ENCODE measurements at regions not wholly inside any gene's neighbourhood (a gene's known extent, or its start where the extent isn't known, plus 50 kb on each side); places are given as distances from the start of the nearest gene placed in this dataset.

DNA sequence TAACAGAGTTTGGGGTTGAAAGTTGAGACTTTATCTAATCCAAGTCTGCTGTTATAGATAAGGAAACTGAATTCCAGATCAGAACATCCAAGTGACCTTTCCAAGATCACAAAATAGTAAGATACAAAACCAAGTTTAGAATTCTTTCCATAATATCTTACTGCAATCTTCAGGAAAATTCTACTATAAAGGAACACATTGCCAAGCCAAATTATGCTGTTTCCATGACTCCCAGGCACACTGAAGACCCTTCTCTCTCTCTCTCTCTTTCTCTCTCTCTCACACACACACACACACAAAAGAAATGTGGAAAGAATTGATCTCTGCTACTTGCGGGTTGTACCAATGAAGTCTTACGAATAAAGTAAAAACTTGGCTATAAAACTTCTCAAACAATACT is 398.4 kb downstream of the METTL4 start:
- DNase-seq (ENCODE audit: low read depth), result no peak

DNA sequence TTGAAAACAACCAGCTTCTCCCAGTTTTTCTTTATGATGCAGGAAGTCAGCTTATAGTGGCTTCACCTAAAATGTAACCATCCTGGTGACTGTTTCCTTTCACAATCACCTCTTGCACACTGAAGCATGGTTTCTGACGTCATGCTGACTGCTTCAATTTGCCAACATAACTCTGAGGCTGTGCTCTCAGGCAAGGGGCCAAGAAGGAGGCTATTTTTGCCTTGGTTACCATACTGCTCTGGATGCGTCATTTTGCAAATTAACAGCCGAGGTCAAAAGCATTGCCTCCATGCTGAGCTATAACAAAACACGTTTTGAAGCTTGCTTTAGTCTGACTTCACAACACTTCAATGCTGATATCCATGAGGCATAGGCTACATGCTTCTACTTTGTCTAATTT is 397.8 kb downstream of the METTL4 start:
- peak; percentile 95 for DNase-seq (ENCODE audit: low read depth)

GRCh38 chr18:2178036-2178435 is 393.3 kb downstream of the METTL4 start:
- no peak for DNase-seq (ENCODE audit: low read depth)

DNA sequence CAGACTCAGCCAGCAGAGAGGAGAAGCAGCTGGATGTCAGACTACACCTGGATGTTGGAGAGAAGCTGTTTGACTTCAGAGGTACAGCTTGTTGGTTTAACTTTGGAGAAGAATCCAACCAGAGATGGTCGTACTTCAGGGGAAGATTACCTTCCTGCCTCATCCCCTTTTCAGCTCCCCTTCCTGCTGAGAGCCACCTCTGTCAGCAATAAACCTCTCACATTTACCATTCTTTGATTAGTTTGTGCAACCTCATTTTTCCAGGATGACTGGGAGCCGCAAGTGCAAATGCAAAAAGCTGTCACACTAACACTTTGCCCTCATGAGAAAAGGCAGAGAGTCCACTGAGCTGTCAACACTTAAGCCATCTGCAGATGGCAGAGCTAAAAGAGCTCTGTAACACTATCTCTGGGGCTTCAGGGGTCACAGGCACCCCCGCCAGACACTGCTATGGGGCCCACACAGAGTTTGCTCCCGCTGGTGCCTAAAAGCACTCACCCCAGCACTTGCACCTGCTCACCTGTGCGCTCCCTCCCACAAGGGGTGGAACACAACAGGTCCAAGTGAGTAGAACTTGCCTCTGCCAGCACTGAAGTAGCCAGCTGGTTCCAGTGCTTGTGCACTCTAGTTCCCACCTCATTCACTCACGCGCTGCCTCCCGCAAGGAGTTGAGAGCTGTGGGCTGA is 391.7 kb downstream of the METTL4 start:
- no peak for DNase-seq (ENCODE audit: low read depth)

DNA sequence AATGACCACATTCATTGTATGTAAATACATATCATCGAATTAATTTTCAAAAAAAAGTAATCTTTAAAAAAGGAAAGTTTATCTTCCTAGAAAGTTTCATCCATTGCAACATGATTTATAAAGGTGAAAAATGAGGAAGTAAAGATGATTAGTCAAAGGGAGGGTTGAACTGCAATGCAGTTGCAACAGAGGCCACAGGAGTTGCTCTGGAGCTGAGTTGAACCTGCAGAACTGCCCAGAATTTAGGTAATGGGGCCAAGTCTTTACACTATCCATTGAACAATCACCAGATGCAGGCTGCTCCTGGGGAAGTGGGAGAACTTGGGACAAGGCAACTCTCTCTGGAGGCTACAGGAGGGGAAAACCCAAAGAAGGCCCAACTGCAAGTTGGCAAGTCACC is 390.7 kb downstream of the METTL4 start:
- DNase-seq (ENCODE audit: low read depth), result no peak

DNA sequence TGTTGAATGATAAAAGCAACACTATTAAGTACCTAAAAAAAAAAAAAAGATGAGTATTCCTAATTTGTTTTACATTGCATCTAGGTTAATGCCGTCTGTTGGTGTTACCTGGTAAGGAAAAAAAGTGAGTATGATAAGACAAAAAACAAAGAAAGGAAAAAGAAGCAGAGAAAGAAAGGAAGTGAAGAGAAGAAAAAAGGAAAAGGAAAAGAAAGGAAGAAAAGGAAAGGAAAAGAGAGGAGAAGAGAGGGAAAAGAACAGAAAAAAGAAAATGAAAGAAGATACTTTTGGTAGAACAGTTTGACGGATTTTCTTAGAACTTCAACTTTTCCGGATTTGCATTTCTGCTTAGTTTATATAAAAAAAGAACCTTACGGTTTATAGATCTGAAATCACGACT is 387.9 kb downstream of the METTL4 start:
- DNase-seq (ENCODE audit: low read depth), result no peak

- DNase-seq (ENCODE audit: low read depth), result no peak
Measured at GRCh38 chr18:2186967-2187366, 384.3 kb downstream of the METTL4 start.

DNA sequence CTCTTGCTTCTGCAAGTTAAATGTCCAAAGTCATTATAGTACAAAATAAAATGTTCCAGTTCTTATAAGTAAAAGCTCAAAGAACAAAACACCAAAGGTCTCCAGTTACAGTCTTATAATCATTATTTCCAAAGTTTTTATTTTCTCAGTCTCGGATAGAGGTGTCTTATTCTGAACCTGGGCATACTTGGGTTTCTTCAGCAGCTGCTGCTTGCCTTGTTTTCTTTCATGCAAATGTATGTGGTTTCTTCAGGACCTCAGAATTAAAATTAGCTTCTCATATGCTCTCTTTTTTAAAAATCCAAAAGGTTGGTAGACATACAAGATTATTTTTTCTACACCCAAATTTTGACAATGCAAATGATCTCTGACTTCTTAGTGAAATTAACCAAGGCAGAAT is 383.0 kb downstream of the METTL4 start:
- no peak for DNase-seq (ENCODE audit: low read depth)

DNA sequence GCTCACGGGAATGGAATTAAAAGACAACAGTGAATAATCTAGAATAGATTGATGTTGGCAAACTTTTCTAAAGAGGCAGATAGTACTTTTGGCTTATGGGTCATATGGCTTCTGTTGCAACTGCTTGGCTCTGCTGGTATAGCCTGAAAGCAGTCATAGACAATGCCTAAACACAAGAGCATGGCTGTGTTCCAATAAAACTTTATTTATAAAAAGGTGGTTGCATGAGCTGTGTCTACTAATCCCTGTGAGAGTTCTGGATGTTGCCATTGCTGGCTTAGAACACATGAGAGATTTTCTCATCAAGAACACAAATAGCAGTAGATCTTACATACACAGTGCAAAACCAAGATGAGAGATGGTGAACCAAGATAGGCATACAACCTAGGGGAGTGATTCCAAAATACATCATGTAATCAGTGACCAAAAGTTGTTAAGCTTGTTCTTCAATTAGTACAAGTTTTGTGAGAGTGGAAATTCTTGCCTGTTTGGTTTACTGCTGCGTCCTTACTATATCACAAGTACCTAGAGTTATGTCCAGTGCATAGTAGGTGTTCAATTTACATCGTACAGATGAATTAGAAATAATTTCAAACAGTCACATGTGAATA is 380.0 kb downstream of the METTL4 start:
- no peak for DNase-seq (ENCODE audit: low read depth)

DNA sequence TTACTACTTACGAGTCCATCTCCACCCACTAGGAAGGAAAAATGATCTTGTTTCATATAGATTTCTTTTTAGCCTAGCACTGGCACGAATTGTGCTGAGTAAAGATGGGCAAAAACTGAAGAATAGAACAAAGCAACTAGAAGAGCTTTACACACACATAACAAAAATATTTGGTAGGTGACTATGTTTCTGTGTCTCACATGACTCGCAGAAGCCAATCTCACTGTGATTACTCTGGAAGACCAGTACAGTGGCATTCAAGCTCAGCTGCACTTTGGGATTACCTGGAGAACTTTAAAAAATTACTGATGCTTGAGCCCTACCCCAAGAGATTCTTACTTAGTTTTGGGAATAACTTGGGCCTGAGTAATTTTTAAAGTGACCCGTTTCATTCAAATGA is 378.7 kb downstream of the METTL4 start:
- DNase-seq (ENCODE audit: low read depth), result no peak

DNA sequence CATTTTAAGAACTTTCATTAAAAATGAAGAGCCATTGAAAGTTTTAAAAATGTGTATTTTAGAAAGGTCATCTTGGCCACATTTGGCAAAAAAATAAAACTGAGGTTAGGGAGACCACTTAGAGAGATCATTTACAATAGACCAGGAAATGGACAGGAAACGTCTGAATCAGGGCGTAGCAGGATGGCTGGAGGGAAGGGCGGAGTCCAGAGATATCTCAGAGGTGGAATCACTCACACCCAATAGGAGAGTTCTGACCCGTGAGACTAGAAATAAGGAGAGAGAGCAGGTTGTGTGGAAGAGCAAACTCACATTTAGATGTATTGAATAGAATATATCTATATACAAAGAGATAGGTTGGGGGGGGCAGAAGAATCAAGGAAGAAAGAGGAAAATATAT is 373.4 kb downstream of the METTL4 start:
- DNase-seq (ENCODE audit: low read depth), result no peak

- no peak for DNase-seq (ENCODE audit: low read depth)
Measured at GRCh38 chr18:2199060-2199459, 372.2 kb downstream of the METTL4 start.

DNA sequence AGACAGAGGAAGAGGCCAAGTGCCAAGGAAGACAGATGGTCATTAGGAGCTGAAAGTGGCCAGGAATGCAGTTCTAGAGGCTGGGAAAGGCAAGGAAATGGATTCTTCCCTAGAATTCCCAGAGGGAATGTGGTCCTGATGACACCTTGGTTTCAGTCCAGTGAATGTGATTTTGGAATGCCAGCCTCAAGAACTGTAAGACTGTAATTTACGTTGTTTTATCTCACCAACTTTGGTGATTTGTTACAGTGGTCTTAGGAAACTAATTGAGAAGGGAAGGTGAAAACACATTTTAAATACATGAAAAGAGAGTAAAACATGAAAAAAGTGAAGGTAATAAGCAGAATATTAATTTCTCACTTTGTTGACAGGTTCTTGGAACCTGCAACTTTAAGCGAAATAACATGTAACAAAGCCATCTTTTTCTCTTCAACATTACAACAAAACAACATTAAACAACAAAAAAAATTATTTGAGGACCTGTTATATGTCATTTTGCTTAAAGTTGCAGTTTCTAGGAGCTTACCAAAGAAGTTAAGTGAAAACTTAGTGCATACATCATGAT is 370.2 kb downstream of the METTL4 start:
- no peak for DNase-seq (ENCODE audit: low read depth)

DNA sequence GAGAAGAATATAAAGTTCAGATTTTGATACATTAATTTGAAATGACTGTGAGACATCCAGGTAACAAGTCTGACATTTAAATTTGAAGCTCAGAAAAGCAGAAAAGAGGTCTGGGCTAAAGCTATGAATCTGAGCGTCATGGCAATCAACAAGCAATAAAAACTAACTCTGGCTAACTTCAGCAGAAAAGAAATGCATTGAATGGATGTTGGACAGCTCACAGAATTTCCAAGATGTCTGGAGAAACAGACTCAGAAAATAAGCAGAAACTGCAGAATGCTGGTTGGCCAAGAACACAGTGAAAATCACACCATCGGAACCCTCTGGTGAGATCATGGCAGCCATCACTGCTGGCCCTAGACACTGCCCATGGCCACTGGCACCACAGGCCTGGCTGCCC is 366.6 kb downstream of the METTL4 start:
- DNase-seq (ENCODE audit: low read depth), result no peak

- DNase-seq (ENCODE audit: low read depth), result no peak
Measured at GRCh38 chr18:2207294-2207693, 364.0 kb downstream of the METTL4 start.

- no peak for DNase-seq (ENCODE audit: low read depth)
Measured at GRCh38 chr18:2212598-2213205, 358.6 kb downstream of the METTL4 start.

GRCh38 chr18:2213905-2214304 is 357.4 kb downstream of the METTL4 start:
- DNase-seq (ENCODE audit: low read depth), result no peak

GRCh38 chr18:2217356-2217755 is 353.9 kb downstream of the METTL4 start:
- DNase-seq (ENCODE audit: low read depth), result no peak

DNA sequence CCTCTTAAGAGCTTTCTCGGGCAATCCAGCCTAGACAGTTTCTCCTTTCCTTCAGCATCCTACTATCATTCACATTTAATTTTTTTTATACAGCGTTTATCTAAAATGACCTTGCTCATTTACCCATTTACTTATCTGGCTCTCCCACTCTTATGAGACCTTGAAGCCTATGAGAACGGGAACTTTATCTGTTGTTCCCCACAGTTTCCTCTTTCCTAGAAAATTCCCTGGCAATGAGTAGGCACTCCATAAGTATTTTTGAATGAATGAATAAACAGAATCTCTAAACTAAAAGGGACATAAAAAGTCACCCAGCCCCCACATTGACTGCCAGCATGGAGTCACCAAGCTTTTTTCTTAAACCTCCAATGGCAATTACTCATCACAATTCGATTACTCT is 353.2 kb downstream of the METTL4 start:
- DNase-seq (ENCODE audit: low read depth), result no peak

DNA sequence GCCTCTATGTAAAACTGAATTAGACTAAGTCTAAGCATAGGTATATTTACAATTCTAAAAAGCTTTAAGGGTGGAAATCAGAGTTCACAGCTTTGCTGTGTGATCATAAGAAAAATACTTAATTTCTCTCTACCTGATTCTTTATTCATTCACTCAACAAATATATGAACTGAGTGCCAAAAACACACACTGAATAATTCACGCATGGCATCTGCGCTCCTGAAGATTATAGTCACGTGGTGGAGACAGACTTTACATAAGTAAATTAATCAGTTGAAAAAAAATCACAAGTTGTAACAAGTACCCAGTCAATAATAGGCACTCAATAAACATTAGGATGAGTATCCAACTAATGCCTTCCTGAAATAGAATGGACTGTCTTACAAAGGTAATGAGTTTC is 351.6 kb downstream of the METTL4 start:
- DNase-seq (ENCODE audit: low read depth), result no peak

DNA sequence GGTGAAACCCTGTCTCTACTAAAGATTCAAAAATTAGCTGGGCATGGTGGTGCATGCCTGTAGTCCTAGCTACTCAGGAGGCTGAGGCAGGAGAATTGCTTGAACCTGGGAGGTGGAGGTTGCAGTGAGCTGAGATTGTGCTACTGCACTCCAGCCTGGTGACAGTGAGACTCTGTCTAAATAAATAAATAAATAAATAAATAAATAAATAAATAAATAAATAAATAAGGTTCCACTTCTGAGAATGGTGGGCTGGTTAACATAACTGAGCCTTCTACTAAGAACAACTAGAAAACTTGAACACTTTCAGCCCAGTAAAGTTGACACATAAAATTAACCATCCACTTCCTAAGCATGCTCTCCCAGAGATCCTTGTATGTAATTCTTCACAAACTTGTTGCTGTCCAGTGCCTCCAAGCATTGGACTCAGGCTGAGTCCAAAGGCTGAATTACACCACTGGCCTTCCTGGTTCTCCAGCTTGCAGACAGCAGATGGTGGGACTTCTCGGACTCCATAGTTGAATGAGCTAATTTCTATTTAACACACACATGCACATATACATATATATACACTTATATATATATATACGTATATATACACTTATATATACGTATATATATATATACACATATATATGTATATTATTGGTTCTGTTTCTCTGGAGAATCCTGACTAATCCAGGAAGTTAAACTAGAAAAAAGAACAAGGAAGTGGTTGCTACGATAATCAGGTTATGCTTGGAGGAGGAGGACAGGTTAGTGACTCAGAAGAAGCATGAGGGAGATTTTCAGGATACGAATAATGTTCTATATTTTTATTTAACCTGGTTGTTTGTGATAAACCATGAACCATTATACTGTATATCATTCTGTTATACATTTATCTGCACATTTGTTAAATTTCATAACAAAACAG is 348.8 kb downstream of the METTL4 start:
- DNase-seq (ENCODE audit: low read depth), result peak; percentile 11

DNA sequence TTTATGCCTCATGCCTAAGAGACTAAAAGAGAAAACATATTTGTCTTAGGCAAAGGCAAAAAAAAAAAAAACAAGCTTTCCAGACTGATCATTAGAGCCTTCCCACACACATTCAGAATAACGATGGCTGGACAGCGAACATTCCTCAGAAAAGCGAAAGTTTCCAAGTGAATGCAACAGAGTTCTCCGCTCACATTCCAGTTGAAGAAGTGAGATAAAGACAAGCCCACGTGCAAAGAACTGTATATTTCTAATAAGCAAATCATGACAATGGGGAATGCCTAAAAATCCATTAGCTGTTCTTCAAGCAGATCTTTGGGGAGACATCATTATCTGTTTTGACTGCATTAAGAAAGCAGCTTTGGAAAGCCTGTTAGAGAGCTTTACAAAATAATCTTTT is 347.9 kb downstream of the METTL4 start:
- peak; percentile 51 for DNase-seq (ENCODE audit: low read depth)

All from iris pigment epithelial cell (primary cell).